Lower leg skin (tissue), 4 donors: ENCODE measurements at regions not wholly inside any gene's neighbourhood (a gene's known extent, or its start where the extent isn't known, plus 50 kb on each side); places are given as distances from the start of the nearest gene placed in this dataset.

Source experiments
- DNase-seq, 2 donors: peaks; one replicate each; pipeline ENCODE4 v3.0.0-alpha.2; 2019; ENCODE audit warnings: low spot score in 2 of 2
- H3K4me3 ChIP-seq: fragments of 200-600 bp; sonication (generic); 2 replicates; pipeline ENCODE4 v1.5.1; 2017; ENCODE audit warnings: mild to moderate bottlenecking, low read depth; ENCODE audit not compliant: poor library complexity, severe bottlenecking
- CTCF ChIP-seq, 3 donors: fragments of 450-650 bp; IDR thresholded peaks; one replicate each; pipeline ENCODE4 v1.5.1; 2016; ENCODE audit warnings: antibody characterized with exemption in 3 of 3, mild to moderate bottlenecking in 3 of 3, moderate library complexity in 2 of 3
- POLR2A ChIP-seq, 2 donors: fragments of 450-650 bp; IDR thresholded peaks; one replicate each; pipeline ENCODE4 v1.6.1; 2016 to 2017; ENCODE audit warnings: antibody characterized with exemption in 2 of 2, mild to moderate bottlenecking in 1 of 2, moderate library complexity in 1 of 2
- WGBS, 2 donors: methylation state at CpG; one replicate each; pipeline ENCODE4 v1.1.5; 2018; 5-methylcytosine and 5-hydroxymethylcytosine counted together
- intact Hi-C: fragments of 100-400 bp; cut with DNase I; formaldehyde crosslinking; loops from one replicate; pipeline ENCODE4 v1.15.0; 2023; ENCODE audit warnings: low total_unique reads

- intact Hi-C loops = no loop called here
- no peak for DNase-seq
- TF ChIP-seq CTCF (IDR thresholded peaks at IDR 0.05) (no peak), POLR2A (IDR thresholded peaks at IDR 0.05) (no peak)
- no peak overlapping the region for H3K4me3 ChIP-seq
- WGBS, 2 donors = 58 to 78% methylated on average over 1 of the region's 1 CpG
Measured at GRCh38 chr5:19342942-19343341, 645.1 kb downstream of the CDH18 start.

- no peak overlapping the region for H3K4me3 ChIP-seq
- WGBS, 2 donors = 82 to 91% methylated on average over 7 of the region's 7 CpGs
- intact Hi-C loops = no loop called here
- no peak for DNase-seq
- TF ChIP-seq CTCF (IDR thresholded peaks at IDR 0.05) (no peak), POLR2A (IDR thresholded peaks at IDR 0.05) (no peak)
Measured at GRCh38 chr5:19352120-19352519, 635.9 kb downstream of the CDH18 start.

- no peak for DNase-seq
- H3K4me3 ChIP-seq = no peak overlapping the region
- 67 to 68% methylated on average over 3 of the region's 3 CpGs for WGBS, 2 donors
- intact Hi-C loops = no loop called here
- no peak for TF ChIP-seq POLR2A (IDR thresholded peaks at IDR 0.05)
- TF ChIP-seq CTCF (IDR thresholded peaks at IDR 0.05) = no peak
Measured at GRCh38 chr5:19369048-19369447, 619.0 kb downstream of the CDH18 start.

GRCh38 chr5:19369561-19369960, 618.4 kb downstream of the CDH18 start:
- intact Hi-C loops = no loop called here
- no peak for DNase-seq
- H3K4me3 ChIP-seq = no peak overlapping the region
- 80 to 89% methylated on average over 4 of the region's 4 CpGs for WGBS, 2 donors
- no peak for TF ChIP-seq CTCF (IDR thresholded peaks at IDR 0.05)
- no peak for TF ChIP-seq POLR2A (IDR thresholded peaks at IDR 0.05)

GRCh38 chr5:19370655-19371386, 617.2 kb downstream of the CDH18 start:
- H3K4me3 ChIP-seq = no peak overlapping the region
- intact Hi-C loops = no loop called here
- WGBS, 2 donors = 78 to 83% methylated on average over 2 of the region's 2 CpGs

More at GRCh38 chr5:19370655-19371386, 617.2 kb downstream of the CDH18 start:
- no peak for DNase-seq
- no peak for TF ChIP-seq CTCF (IDR thresholded peaks at IDR 0.05)
- TF ChIP-seq POLR2A (IDR thresholded peaks at IDR 0.05) = no peak
